Ovary (tissue), 3 donors: ENCODE measurements at regions not wholly inside any gene's neighbourhood (a gene's known extent, or its start where the extent isn't known, plus 50 kb on each side); places are given as distances from the start of the nearest gene placed in this dataset.

Experiments used
- EP300 ChIP-seq: sonication (generic); formaldehyde crosslinking; IDR thresholded peaks from one replicate; pipeline ENCODE4 v1.6.1; 2017; ENCODE audit warnings: antibody characterized with exemption
- POLR2A ChIP-seq: fragments of 450-650 bp; IDR thresholded peaks from one replicate; pipeline ENCODE4 v1.6.1; 2017; ENCODE audit warnings: antibody characterized with exemption, mild to moderate bottlenecking, moderate library complexity
- TF ChIP-seq, protein P1 (sequence below), 3 donors: fragments of 450-650 bp in 2 of 3; fragments of 200-600 bp in 1 of 3; IDR thresholded peaks; one replicate each; pipeline versions ENCODE4 v1.5.1 to v1.8.0; 2016 to 2022; ENCODE audit warnings: antibody characterized with exemption in 3 of 3, mild to moderate bottlenecking in 1 of 3
- donor health status: DM: no; HTN: no; CAD: no.

DNA sequence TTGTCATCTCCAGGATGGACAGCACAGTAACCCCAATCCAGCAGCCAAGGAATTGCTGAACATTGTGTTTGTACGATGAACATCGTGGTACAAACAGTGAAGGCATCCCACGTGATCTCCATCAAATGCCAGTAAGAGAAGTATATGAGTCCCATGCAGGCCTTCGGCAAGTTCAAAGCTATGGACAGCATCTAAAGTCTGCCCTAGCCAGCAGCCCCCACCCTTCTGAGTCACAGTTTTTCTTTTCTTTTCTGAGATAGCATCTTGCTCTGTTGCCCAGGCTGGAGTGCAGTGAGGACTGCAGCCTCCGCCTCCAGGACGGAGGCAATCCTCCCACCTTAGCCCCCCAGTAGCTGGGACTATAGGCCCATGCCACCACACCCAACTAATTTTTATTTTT is 71.0 kb upstream of the SRD5A2 start:
- TF ChIP-seq POLR2A: no peak
- TF ChIP-seq, protein P1, sequence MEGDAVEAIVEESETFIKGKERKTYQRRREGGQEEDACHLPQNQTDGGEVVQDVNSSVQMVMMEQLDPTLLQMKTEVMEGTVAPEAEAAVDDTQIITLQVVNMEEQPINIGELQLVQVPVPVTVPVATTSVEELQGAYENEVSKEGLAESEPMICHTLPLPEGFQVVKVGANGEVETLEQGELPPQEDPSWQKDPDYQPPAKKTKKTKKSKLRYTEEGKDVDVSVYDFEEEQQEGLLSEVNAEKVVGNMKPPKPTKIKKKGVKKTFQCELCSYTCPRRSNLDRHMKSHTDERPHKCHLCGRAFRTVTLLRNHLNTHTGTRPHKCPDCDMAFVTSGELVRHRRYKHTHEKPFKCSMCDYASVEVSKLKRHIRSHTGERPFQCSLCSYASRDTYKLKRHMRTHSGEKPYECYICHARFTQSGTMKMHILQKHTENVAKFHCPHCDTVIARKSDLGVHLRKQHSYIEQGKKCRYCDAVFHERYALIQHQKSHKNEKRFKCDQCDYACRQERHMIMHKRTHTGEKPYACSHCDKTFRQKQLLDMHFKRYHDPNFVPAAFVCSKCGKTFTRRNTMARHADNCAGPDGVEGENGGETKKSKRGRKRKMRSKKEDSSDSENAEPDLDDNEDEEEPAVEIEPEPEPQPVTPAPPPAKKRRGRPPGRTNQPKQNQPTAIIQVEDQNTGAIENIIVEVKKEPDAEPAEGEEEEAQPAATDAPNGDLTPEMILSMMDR (IDR thresholded peaks at IDR 0.05): no peak
- TF ChIP-seq EP300: no peak
